Loucy (cell line): ENCODE measurements at regions not wholly inside any gene's neighbourhood (a gene's known extent, or its start where the extent isn't known, plus 50 kb on each side); places are given as distances from the start of the nearest gene placed in this dataset.

Experiments
- EZH2phosphoT487 ChIP-seq: fragments of 200-600 bp; IDR thresholded peaks from 2 replicates; pipeline ENCODE4 v1.6.1; 2018; ENCODE audit warnings: antibody characterized with exemption, mild to moderate bottlenecking, moderate library complexity, borderline replicate concordance
- TF ChIP-seq, protein P1 (sequence below): fragments of 200-600 bp; sonication (generic); conservative IDR thresholded peaks from 2 replicates; pipeline ENCODE4 v1.5.1; 2014; ENCODE audit warnings: mild to moderate bottlenecking, antibody characterized with exemption, low read length

GRCh38 chr11:25902476-25902875, 429.5 kb upstream of the ANO3 start:
- TF ChIP-seq, protein P1, sequence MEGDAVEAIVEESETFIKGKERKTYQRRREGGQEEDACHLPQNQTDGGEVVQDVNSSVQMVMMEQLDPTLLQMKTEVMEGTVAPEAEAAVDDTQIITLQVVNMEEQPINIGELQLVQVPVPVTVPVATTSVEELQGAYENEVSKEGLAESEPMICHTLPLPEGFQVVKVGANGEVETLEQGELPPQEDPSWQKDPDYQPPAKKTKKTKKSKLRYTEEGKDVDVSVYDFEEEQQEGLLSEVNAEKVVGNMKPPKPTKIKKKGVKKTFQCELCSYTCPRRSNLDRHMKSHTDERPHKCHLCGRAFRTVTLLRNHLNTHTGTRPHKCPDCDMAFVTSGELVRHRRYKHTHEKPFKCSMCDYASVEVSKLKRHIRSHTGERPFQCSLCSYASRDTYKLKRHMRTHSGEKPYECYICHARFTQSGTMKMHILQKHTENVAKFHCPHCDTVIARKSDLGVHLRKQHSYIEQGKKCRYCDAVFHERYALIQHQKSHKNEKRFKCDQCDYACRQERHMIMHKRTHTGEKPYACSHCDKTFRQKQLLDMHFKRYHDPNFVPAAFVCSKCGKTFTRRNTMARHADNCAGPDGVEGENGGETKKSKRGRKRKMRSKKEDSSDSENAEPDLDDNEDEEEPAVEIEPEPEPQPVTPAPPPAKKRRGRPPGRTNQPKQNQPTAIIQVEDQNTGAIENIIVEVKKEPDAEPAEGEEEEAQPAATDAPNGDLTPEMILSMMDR = no peak
- TF ChIP-seq EZH2phosphoT487 = no peak
